H1 (cell line): ENCODE measurements at regions not wholly inside any gene's neighbourhood (a gene's known extent, or its start where the extent isn't known, plus 50 kb on each side); places are given as distances from the start of the nearest gene placed in this dataset.

Source experiments
- ASH2L ChIP-seq: fragments of 200-600, 300-600 bp; sonication (generic); IDR thresholded peaks from one replicate; pipeline ENCODE4 v1.7.1; 2017; ENCODE audit warnings: low read length
- ATF3 ChIP-seq: IDR thresholded peaks from 2 replicates; pipeline ENCODE4 v1.6.1; 2011; ENCODE audit warnings: low read depth, mild to moderate bottlenecking, low read length; ENCODE audit not compliant: insufficient read depth
- BACH1 ChIP-seq: IDR thresholded peaks from 2 replicates; pipeline ENCODE4 v1.6.1; 2012; ENCODE audit warnings: low read length, improper control_type of control experiment
- BRCA1 ChIP-seq: IDR thresholded peaks from 2 replicates; pipeline ENCODE4 v1.6.1; 2012; ENCODE audit warnings: low read depth, low read length, improper control_type of control experiment
- JUN ChIP-seq: IDR thresholded peaks from 2 replicates; pipeline ENCODE4 v1.6.1; 2011; ENCODE audit warnings: low read depth, mild to moderate bottlenecking, improper control_type of control experiment, low read length
- MAX ChIP-seq: IDR thresholded peaks from 2 replicates; pipeline ENCODE4 v1.6.1; 2012; ENCODE audit warnings: inconsistent platforms
- RBBP5 ChIP-seq: IDR thresholded peaks from 2 replicates; pipeline ENCODE4 v1.7.1; 2012; ENCODE audit warnings: low read depth, mild to moderate bottlenecking, inconsistent platforms, low read length, moderate library complexity, borderline replicate concordance
- SIRT6 ChIP-seq: IDR thresholded peaks from one replicate; pipeline ENCODE4 v1.7.1; 2012; ENCODE audit warnings: low read length, inconsistent platforms
- SP2 ChIP-seq: IDR thresholded peaks from 2 replicates; pipeline ENCODE4 v1.6.1; 2012; ENCODE audit warnings: mild to moderate bottlenecking, low read length, inconsistent platforms

- TF ChIP-seq BACH1 (no peak), BRCA1 (no peak), SP2 (no peak), ATF3 (no peak), JUN (no peak), RBBP5 (no peak), MAX (no peak), SIRT6 (no peak), ASH2L (no peak)
- TF ChIP-seq, all 59 proteins: peak for 0
Measured at GRCh38 chr18:78130232-78131195, 849.1 kb upstream of the SALL3 start (continued).
